ENCODE measurements at regions not wholly inside any gene's neighbourhood (a gene's known extent, or its start where the extent isn't known, plus 50 kb on each side); places are given as distances from the start of the nearest gene placed in this dataset.

DNA sequence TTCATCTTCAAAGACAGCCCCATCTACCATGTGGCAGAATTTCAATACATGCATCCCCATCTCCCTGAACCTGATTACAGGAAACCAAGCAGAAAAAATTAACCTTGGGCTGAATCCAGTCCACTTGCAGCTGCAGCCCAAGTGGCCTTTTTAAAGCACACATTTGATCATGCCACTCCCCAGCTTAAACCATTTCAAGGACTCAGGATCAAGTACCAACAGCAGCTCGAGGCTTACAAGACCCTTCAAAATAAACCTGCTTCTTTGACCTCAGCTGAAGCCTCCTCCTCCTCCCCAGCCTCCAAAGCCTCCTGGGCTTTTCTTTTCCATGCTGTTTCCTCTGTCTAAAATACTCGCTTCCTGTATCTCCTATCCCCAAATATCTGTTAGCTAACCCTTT, 50.7 kb upstream of the KIT start:
- ChIA-PET POLR2A (ENCODE audit: unreplicated experiment) (no interaction called here), CTCF (no interaction called here)
- TF ChIP-seq, protein P1, sequence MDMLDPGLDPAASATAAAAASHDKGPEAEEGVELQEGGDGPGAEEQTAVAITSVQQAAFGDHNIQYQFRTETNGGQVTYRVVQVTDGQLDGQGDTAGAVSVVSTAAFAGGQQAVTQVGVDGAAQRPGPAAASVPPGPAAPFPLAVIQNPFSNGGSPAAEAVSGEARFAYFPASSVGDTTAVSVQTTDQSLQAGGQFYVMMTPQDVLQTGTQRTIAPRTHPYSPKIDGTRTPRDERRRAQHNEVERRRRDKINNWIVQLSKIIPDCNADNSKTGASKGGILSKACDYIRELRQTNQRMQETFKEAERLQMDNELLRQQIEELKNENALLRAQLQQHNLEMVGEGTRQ (IDR thresholded peaks at IDR 0.05; ENCODE audit: low read depth, low read length) = no peak
- no peak for TF ChIP-seq MAFK (IDR thresholded peaks at IDR 0.05; ENCODE audit: low read depth, low read length)
- no peak for TF ChIP-seq BHLHE40 (IDR thresholded peaks at IDR 0.05; ENCODE audit: low read depth, low read length)
- TF ChIP-seq SMC3 (IDR thresholded peaks at IDR 0.05; ENCODE audit: low read depth, low read length) = no peak
- TF ChIP-seq, protein P2, sequence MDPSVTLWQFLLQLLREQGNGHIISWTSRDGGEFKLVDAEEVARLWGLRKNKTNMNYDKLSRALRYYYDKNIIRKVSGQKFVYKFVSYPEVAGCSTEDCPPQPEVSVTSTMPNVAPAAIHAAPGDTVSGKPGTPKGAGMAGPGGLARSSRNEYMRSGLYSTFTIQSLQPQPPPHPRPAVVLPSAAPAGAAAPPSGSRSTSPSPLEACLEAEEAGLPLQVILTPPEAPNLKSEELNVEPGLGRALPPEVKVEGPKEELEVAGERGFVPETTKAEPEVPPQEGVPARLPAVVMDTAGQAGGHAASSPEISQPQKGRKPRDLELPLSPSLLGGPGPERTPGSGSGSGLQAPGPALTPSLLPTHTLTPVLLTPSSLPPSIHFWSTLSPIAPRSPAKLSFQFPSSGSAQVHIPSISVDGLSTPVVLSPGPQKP (IDR thresholded peaks at IDR 0.05; ENCODE audit: borderline replicate concordance, low read depth, low read length) = no peak
- TF ChIP-seq CEBPB (IDR thresholded peaks at IDR 0.05; ENCODE audit: low read depth, low read length) = no peak
- TF ChIP-seq RCOR1 (IDR thresholded peaks at IDR 0.05; ENCODE audit: insufficient replicate concordance, low read length) = no peak
- no peak for TF ChIP-seq MAZ (IDR thresholded peaks at IDR 0.05; ENCODE audit: borderline replicate concordance, low read depth, low read length)
- no peak for TF ChIP-seq RAD21 (IDR thresholded peaks at IDR 0.05; ENCODE audit: low read length)
- TF ChIP-seq POLR2A (IDR thresholded peaks at IDR 0.05; ENCODE audit: low read depth, low read length) = no peak
- TF ChIP-seq NFE2L2 (IDR thresholded peaks at IDR 0.05; ENCODE audit: low read depth, low read length) = no peak
- no peak overlapping the region for H3K14ac ChIP-seq (replicated peaks; ENCODE audit: low read depth, low read length)
- no peaks in the 10 kb centered on the region for H3K4me1 ChIP-seq (ENCODE audit: control insufficient read depth, insufficient read depth, low read length)
- no peaks in the 10 kb centered on the region for H3K36me3 ChIP-seq (ENCODE audit: control insufficient read depth, insufficient read depth, low read length)
- no peak overlapping the region for H3K23ac ChIP-seq (ENCODE audit: low read depth, low read length)
- no peak overlapping the region for H3K4ac ChIP-seq (ENCODE audit: low read depth, low read length)
- no peak overlapping the region for H2BK20ac ChIP-seq (ENCODE audit: low read depth, low read length)
- no peak overlapping the region for H4K8ac ChIP-seq (ENCODE audit: low read depth in 2 of 2, low read length in 2 of 2)
- H3K9me3 ChIP-seq (ENCODE audit: control insufficient read depth, insufficient read depth, low read length) = no peaks in the 10 kb centered on the region
- peaks cover 2% of the 10 kb centered on the region for H3K27me3 ChIP-seq (ENCODE audit: control insufficient read depth, insufficient read depth, low read length)
- no peaks in the 10 kb centered on the region for H3K9me1 ChIP-seq (ENCODE audit: insufficient read depth, low read length)
- H2BK15ac ChIP-seq (ENCODE audit: low read depth, low read length) = no peak overlapping the region
- H2AFZ ChIP-seq (replicated peaks; ENCODE audit: low read length, poor library complexity) = no peak overlapping the region
- no TSS peak for BruUV-seq (replicated peaks)
- H3K4me3 ChIP-seq (ENCODE audit: insufficient read depth, low read depth, low read length) = no peak overlapping the region
- no peak overlapping the region for H2BK5ac ChIP-seq (ENCODE audit: low read depth, low read length, poor library complexity, severe bottlenecking)
- H3K9ac ChIP-seq (ENCODE audit: low read depth, low read length) = no peak overlapping the region
- H2BK120ac ChIP-seq (ENCODE audit: low read depth, low read length) = no peak overlapping the region
- no peak for ATAC-seq (ENCODE audit: low read depth)
- H2AK5ac ChIP-seq (ENCODE audit: low read depth, low read length) = no peak overlapping the region
- WGBS, 2 experiments (ENCODE audit: extremely low coverage in 2 of 2, insufficient read length in 1 of 2) = 42% methylated on average over 2 of the region's 2 CpGs; no CpG with 5 or more reads in 1 of the 2 experiments
- no peak overlapping the region for H4K91ac ChIP-seq (ENCODE audit: insufficient read depth, low read depth, low read length)
- dilution Hi-C loops (cut with HindIII; ENCODE audit: low sequenced_read_pairs, unreplicated experiment) = no loop called here
- no peak overlapping the region for H2AK9ac ChIP-seq (replicated peaks; ENCODE audit: low read depth, low read length, poor library complexity)
- intact Hi-C loops (cut with micrococcal nuclease) = no loop called here
- no peaks in the 10 kb centered on the region for H3K79me1 ChIP-seq (ENCODE audit: low read depth in 1 of 2, low read length in 2 of 2)
- H3K4me2 ChIP-seq (ENCODE audit: low read depth, low read length) = no peak overlapping the region
- in situ Hi-C loops (cut with MboI; ENCODE audit: low sequenced_read_pairs) = no loop called here
- no peak overlapping the region for H4K5ac ChIP-seq (ENCODE audit: low read depth, low read length)
- H3K27ac ChIP-seq (ENCODE audit: insufficient read depth, low read length) = no peak overlapping the region
- H3K18ac ChIP-seq (ENCODE audit: low read depth, low read length) = no peak overlapping the region
- no peak for DNase-seq
- H3K56ac ChIP-seq (ENCODE audit: extremely low read depth, insufficient read depth, low read length) = no peak overlapping the region
- no peaks in the 10 kb centered on the region for H4K20me1 ChIP-seq (ENCODE audit: insufficient read depth, low read length)

Data from IMR-90 (cell line).